WTC11 (cell line): ENCODE measurements at regions not wholly inside any gene's neighbourhood (a gene's known extent, or its start where the extent isn't known, plus 50 kb on each side); places are given as distances from the start of the nearest gene placed in this dataset.

Experiments used
- ATAC-seq: fragments of 200-7000 bp; cut with Tn5 transposase; 2 replicates; pipeline ENCODE4 v1.10.0; 2021; ENCODE audit warnings: mild to moderate bottlenecking, moderate library complexity
- CTCF ChIA-PET: fragments of 300-600 bp; sonication (Branson Sonifier 250); formaldehyde crosslinking; loops from one replicate; lab custom pipeline; 2021; ENCODE audit warnings: antibody characterized with exemption; lab: Charles Lee
- POLR2A ChIA-PET: fragments of 350-600 bp; sonication (Branson Sonifier 250); formaldehyde crosslinking; loops from one replicate; lab custom pipeline; 2021; ENCODE audit warnings: antibody characterized with exemption; lab: Charles Lee
- DNase-seq: peaks from one replicate; pipeline ENCODE4 v3.0.0; 2021; ENCODE audit warnings: low spot score
- H3K27ac Mint-ChIP-seq: 2 replicates; pipeline ENCODE4 v1.8.0; 2021; ENCODE audit warnings: mixed read lengths
- H3K27me3 Mint-ChIP-seq: 2 replicates; pipeline ENCODE4 v1.8.0; 2021; ENCODE audit warnings: low read depth, mild to moderate bottlenecking, moderate library complexity, mixed read lengths
- H3K36me3 Mint-ChIP-seq: 2 replicates; pipeline ENCODE4 v1.8.0; 2021; ENCODE audit warnings: mixed read lengths
- H3K4me1 Mint-ChIP-seq: 2 replicates; pipeline ENCODE4 v1.8.0; 2022; ENCODE audit warnings: mixed read lengths
- H3K4me3 Mint-ChIP-seq: 2 replicates; pipeline ENCODE4 v1.8.0; 2021; ENCODE audit warnings: mild to moderate bottlenecking, moderate library complexity, mixed read lengths
- H3K9me3 Mint-ChIP-seq: 2 replicates; pipeline ENCODE4 v1.8.0; 2021; ENCODE audit warnings: mixed read lengths
- CREM ChIP-seq: sonication (generic); formaldehyde crosslinking; IDR thresholded peaks from 2 replicates; pipeline ENCODE4 v1.8.1; 2022; ENCODE audit warnings: mild to moderate bottlenecking, missing genetic modification reagents, moderate library complexity
- ELF4 ChIP-seq: sonication (generic); formaldehyde crosslinking; IDR thresholded peaks from 2 replicates; pipeline ENCODE4 v1.8.1; 2022; ENCODE audit warnings: low read depth, mild to moderate bottlenecking, moderate library complexity, missing genetic modification reagents
- EMX1 ChIP-seq: fragments of 250-450 bp; sonication (Bioruptor Pico); IDR thresholded peaks from 2 replicates; pipeline ENCODE4 v1.8.0; 2021; ENCODE audit warnings: mild to moderate bottlenecking
- FOXP1 ChIP-seq: sonication (generic); formaldehyde crosslinking; IDR thresholded peaks from 2 replicates; pipeline ENCODE4 v1.8.0; 2022; ENCODE audit warnings: missing genetic modification reagents, mild to moderate bottlenecking, moderate library complexity, borderline replicate concordance
- MXD4 ChIP-seq: fragments of 250-450 bp; sonication (Bioruptor Pico); IDR thresholded peaks from 2 replicates; pipeline ENCODE4 v1.8.0; 2021; ENCODE audit warnings: mild to moderate bottlenecking, moderate library complexity, borderline replicate concordance
- NR3C1 ChIP-seq: sonication (generic); formaldehyde crosslinking; conservative IDR thresholded peaks from 2 replicates; pipeline ENCODE4 v1.8.1; 2023; ENCODE audit warnings: low read depth, mild to moderate bottlenecking, missing genetic modification reagents
- SP1 ChIP-seq: sonication (generic); formaldehyde crosslinking; conservative IDR thresholded peaks from 2 replicates; pipeline ENCODE4 v1.8.1; 2022; ENCODE audit warnings: missing genetic modification reagents
- TCF7 ChIP-seq: sonication (generic); formaldehyde crosslinking; IDR thresholded peaks from 2 replicates; pipeline ENCODE4 v1.8.0; 2022; ENCODE audit warnings: mild to moderate bottlenecking, low read depth, missing genetic modification reagents, moderate library complexity
- ZNF317 ChIP-seq: sonication (generic); formaldehyde crosslinking; IDR thresholded peaks from 2 replicates; pipeline ENCODE4 v1.8.1; 2023; ENCODE audit warnings: low read depth, mild to moderate bottlenecking, moderate library complexity, missing genetic modification reagents, borderline replicate concordance
- ZNF671 ChIP-seq: fragments of 250-450 bp; sonication (Bioruptor Pico); IDR thresholded peaks from 2 replicates; pipeline ENCODE4 v1.8.0; 2021; ENCODE audit warnings: mild to moderate bottlenecking
- TF ChIP-seq, protein P1 (sequence below): fragments of 250-450 bp; sonication (Bioruptor Pico); IDR thresholded peaks from 2 replicates; pipeline ENCODE4 v1.9.0; 2021; ENCODE audit warnings: mild to moderate bottlenecking
- TF ChIP-seq, protein P2 (sequence below): sonication (generic); formaldehyde crosslinking; IDR thresholded peaks from 2 replicates; pipeline ENCODE4 v1.8.1; 2023; ENCODE audit warnings: mild to moderate bottlenecking, missing genetic modification reagents, moderate library complexity
- TF ChIP-seq, protein P3 (sequence below): fragments of 250-450 bp; sonication (Bioruptor Pico); IDR thresholded peaks from 2 replicates; pipeline ENCODE4 v2.1.2; 2022; ENCODE audit warnings: mild to moderate bottlenecking, moderate library complexity
- TF ChIP-seq, protein P4 (sequence below): sonication (generic); formaldehyde crosslinking; IDR thresholded peaks from 2 replicates; pipeline ENCODE4 v1.8.0; 2023; ENCODE audit warnings: missing genetic modification reagents, mild to moderate bottlenecking, borderline replicate concordance

DNA sequence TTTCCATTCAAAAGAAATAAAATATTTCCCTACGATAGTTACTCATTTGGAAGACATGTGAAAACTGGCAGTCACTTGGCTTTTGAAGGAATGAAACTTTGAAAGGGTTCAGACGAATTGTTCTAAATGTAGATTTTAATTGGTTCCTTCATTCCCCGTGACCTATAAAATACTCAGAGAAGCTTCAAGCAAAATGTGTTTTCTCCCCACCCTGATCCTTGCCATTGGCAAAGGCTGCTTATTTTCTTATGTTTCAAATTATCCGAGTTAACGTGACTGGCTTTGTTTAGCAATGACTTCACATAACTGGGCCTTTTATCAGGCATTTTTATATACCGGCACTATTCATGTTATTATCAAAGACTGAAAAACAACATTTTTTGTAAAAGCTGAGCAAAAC lies 204.1 kb upstream of the NEIL3 start:
- Mint-ChIP-seq H3K27ac (no peak overlapping the region), H3K27me3 (no peaks in the 10 kb centered on the region), H3K9me3 (no peaks in the 10 kb centered on the region), H3K4me1 (peaks cover 7% of the 10 kb centered on the region; the same call in 1 of the 2 replicates), H3K36me3 (no peaks in the 10 kb centered on the region), H3K4me3 (no peak overlapping the region)
- CTCF ChIA-PET: no interaction called here
- POLR2A ChIA-PET: no interaction called here
- ATAC-seq: no peak
- DNase-seq: no peak
- TF ChIP-seq FOXP1 (CRISPR knock-in tag) (no peak), CREM (no peak), ZNF317 (CRISPR knock-in tag) (no peak), ELF4 (CRISPR knock-in tag) (no peak), NR3C1 (CRISPR knock-in tag) (no peak), ZNF671 (CRISPR knock-in tag) (no peak), MXD4 (no peak), SP1 (CRISPR knock-in tag) (no peak)
- TF ChIP-seq, protein P1, sequence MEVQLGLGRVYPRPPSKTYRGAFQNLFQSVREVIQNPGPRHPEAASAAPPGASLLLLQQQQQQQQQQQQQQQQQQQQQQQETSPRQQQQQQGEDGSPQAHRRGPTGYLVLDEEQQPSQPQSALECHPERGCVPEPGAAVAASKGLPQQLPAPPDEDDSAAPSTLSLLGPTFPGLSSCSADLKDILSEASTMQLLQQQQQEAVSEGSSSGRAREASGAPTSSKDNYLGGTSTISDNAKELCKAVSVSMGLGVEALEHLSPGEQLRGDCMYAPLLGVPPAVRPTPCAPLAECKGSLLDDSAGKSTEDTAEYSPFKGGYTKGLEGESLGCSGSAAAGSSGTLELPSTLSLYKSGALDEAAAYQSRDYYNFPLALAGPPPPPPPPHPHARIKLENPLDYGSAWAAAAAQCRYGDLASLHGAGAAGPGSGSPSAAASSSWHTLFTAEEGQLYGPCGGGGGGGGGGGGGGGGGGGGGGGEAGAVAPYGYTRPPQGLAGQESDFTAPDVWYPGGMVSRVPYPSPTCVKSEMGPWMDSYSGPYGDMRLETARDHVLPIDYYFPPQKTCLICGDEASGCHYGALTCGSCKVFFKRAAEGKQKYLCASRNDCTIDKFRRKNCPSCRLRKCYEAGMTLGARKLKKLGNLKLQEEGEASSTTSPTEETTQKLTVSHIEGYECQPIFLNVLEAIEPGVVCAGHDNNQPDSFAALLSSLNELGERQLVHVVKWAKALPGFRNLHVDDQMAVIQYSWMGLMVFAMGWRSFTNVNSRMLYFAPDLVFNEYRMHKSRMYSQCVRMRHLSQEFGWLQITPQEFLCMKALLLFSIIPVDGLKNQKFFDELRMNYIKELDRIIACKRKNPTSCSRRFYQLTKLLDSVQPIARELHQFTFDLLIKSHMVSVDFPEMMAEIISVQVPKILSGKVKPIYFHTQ (CRISPR knock-in tag): no peak
- TF ChIP-seq, protein P2, sequence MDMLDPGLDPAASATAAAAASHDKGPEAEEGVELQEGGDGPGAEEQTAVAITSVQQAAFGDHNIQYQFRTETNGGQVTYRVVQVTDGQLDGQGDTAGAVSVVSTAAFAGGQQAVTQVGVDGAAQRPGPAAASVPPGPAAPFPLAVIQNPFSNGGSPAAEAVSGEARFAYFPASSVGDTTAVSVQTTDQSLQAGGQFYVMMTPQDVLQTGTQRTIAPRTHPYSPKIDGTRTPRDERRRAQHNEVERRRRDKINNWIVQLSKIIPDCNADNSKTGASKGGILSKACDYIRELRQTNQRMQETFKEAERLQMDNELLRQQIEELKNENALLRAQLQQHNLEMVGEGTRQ (CRISPR knock-in tag): no peak
- TF ChIP-seq, protein P3, sequence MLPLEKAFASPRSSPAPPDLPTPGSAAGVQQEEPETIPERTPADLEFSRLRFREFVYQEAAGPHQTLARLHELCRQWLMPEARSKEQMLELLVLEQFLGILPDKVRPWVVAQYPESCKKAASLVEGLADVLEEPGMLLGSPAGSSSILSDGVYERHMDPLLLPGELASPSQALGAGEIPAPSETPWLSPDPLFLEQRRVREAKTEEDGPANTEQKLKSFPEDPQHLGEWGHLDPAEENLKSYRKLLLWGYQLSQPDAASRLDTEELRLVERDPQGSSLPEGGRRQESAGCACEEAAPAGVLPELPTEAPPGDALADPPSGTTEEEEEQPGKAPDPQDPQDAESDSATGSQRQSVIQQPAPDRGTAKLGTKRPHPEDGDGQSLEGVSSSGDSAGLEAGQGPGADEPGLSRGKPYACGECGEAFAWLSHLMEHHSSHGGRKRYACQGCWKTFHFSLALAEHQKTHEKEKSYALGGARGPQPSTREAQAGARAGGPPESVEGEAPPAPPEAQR: no peak
- TF ChIP-seq, protein P4, sequence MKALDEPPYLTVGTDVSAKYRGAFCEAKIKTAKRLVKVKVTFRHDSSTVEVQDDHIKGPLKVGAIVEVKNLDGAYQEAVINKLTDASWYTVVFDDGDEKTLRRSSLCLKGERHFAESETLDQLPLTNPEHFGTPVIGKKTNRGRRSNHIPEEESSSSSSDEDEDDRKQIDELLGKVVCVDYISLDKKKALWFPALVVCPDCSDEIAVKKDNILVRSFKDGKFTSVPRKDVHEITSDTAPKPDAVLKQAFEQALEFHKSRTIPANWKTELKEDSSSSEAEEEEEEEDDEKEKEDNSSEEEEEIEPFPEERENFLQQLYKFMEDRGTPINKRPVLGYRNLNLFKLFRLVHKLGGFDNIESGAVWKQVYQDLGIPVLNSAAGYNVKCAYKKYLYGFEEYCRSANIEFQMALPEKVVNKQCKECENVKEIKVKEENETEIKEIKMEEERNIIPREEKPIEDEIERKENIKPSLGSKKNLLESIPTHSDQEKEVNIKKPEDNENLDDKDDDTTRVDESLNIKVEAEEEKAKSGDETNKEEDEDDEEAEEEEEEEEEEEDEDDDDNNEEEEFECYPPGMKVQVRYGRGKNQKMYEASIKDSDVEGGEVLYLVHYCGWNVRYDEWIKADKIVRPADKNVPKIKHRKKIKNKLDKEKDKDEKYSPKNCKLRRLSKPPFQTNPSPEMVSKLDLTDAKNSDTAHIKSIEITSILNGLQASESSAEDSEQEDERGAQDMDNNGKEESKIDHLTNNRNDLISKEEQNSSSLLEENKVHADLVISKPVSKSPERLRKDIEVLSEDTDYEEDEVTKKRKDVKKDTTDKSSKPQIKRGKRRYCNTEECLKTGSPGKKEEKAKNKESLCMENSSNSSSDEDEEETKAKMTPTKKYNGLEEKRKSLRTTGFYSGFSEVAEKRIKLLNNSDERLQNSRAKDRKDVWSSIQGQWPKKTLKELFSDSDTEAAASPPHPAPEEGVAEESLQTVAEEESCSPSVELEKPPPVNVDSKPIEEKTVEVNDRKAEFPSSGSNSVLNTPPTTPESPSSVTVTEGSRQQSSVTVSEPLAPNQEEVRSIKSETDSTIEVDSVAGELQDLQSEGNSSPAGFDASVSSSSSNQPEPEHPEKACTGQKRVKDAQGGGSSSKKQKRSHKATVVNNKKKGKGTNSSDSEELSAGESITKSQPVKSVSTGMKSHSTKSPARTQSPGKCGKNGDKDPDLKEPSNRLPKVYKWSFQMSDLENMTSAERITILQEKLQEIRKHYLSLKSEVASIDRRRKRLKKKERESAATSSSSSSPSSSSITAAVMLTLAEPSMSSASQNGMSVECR: no peak

DNA sequence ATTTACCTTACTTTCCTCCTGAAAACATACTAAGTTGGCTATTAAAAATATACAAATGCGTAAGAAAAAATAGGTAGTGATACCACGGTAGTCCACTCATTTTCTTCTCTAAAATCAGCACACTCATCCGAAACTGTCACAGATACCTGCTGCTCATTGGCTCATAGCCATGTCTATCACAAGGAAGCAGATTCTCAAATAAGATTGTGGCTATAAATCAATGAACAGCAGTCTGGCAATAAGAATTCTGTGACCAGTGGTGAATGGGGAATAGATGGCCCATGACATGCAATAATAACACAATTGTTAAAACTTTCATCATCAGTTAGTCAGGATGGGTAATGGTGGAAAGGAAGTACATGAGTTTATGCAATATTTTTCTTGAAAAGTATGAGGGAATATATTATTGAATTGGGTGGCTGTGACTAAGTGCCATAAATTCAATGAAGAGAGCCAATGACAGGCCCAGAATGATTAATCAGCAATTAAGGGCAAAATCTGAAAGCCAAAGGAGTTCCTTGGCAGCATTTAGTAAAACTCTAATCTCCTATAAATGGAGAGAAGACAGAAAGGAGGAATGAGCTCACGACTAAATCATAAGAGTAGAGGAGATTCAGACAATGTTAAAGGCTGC lies 202.3 kb upstream of the NEIL3 start:
- H3K9me3 Mint-ChIP-seq: peaks cover 14% of the 10 kb centered on the region
- H3K27me3 Mint-ChIP-seq: no peaks in the 10 kb centered on the region
- no peak for TF ChIP-seq EMX1 (CRISPR knock-in tag)
- TF ChIP-seq TCF7 (CRISPR knock-in tag): no peak
- TF ChIP-seq, all 79 proteins: peak for 0
- ATAC-seq (no peak), DNase-seq (no peak)
- peaks cover 6% of the 10 kb centered on the region for H3K36me3 Mint-ChIP-seq
- H3K4me1 Mint-ChIP-seq: peaks cover 7% of the 10 kb centered on the region; the same call in 1 of the 2 replicates
- CTCF ChIA-PET: no interaction called here
- H3K4me3 Mint-ChIP-seq: no peak overlapping the region
- POLR2A ChIA-PET: no interaction called here
- H3K27ac Mint-ChIP-seq: no peak overlapping the region
